Stomach (tissue), 8 donors: ENCODE measurements at regions not wholly inside any gene's neighbourhood (a gene's known extent, or its start where the extent isn't known, plus 50 kb on each side); places are given as distances from the start of the nearest gene placed in this dataset.
A peak's percentile ranks its signal among the peaks of the same experiment; 100 is the strongest.

Experiments used
- DNase-seq, 2 donors: peaks; one replicate each; pipeline versions ENCODE4 v3.0.0 to v3.0.0-alpha.2; 2013 to 2019
- H3K27ac ChIP-seq, 5 donors: fragments of 200-600 bp in 4 of 5; sonication (generic) in 4 of 5; one replicate each; pipeline ENCODE4 v1.5.1; 2013 to 2019; ENCODE audit warnings: mild to moderate bottlenecking in 1 of 5, moderate library complexity in 1 of 5
- H3K27me3 ChIP-seq, 3 donors: fragments of 200-600 bp; sonication (generic); one replicate each; pipeline ENCODE4 v1.5.1; 2017 to 2019; ENCODE audit warnings: mixed run types in 1 of 3
- H3K36me3 ChIP-seq, 4 donors: fragments of 200-600 bp; sonication (generic); 1 replicate in 3 of 4; 2 replicates in 1 of 4; pipeline ENCODE4 v1.5.1; 2016 to 2019
- H3K4me1 ChIP-seq, 4 donors: fragments of 200-600 bp; sonication (generic); one replicate each; pipeline ENCODE4 v1.5.1; 2016 to 2019
- H3K4me3 ChIP-seq, 4 donors: fragments of 200-600 bp; sonication (generic) in 3 of 4; one replicate each; pipeline ENCODE4 v1.5.1; 2016 to 2019; ENCODE audit warnings: mild to moderate bottlenecking in 1 of 4
- H3K9me3 ChIP-seq, 4 donors: fragments of 200-600 bp; sonication (generic); one replicate each; pipeline ENCODE4 v1.5.1; 2016 to 2019
- CTCF ChIP-seq, 7 experiments: fragments of 450-650 bp in 4 of 7; fragments of 200-600 bp in 3 of 7; sonication (generic) in 3 of 7; IDR thresholded peaks; one replicate each; pipeline ENCODE4 v1.5.1; 2016 to 2019; ENCODE audit warnings: antibody characterized with exemption in 7 of 7, control low read depth in 2 of 7, mild to moderate bottlenecking in 1 of 7
- EP300 ChIP-seq: sonication (generic); formaldehyde crosslinking; IDR thresholded peaks from one replicate; pipeline ENCODE4 v1.6.1; 2017; ENCODE audit warnings: antibody characterized with exemption
- POLR2A ChIP-seq, 4 donors: fragments of 450-650 bp; IDR thresholded peaks; one replicate each; pipeline ENCODE4 v1.6.1; 2016; ENCODE audit warnings: antibody characterized with exemption in 4 of 4, control low read depth in 2 of 4, mild to moderate bottlenecking in 1 of 4, moderate library complexity in 1 of 4
- POLR2AphosphoS5 ChIP-seq, 3 donors: sonication (generic); formaldehyde crosslinking; IDR thresholded peaks; one replicate each; pipeline ENCODE4 v1.6.1; 2016; ENCODE audit warnings: antibody characterized with exemption in 3 of 3
- WGBS, 5 donors: extraction: QIAGEN DNeasy Blood & Tissue Kit in 3 of 5; methylation state at CpG; one replicate each; pipeline versions ENCODE4 v1.1.5 to v1.1.7; 2013 to 2018; 5-methylcytosine and 5-hydroxymethylcytosine counted together
- intact Hi-C: fragments of 100-400 bp; cut with DNase I; formaldehyde crosslinking; loops from one replicate; pipeline ENCODE4 v1.15.1; 2023; ENCODE audit warnings: low total_unique reads
- donor health status: healthy with polysubstance abuse.
- donor health status: Bipolar disorder and iron deficiency.
- donor health status: healthy.

DNA sequence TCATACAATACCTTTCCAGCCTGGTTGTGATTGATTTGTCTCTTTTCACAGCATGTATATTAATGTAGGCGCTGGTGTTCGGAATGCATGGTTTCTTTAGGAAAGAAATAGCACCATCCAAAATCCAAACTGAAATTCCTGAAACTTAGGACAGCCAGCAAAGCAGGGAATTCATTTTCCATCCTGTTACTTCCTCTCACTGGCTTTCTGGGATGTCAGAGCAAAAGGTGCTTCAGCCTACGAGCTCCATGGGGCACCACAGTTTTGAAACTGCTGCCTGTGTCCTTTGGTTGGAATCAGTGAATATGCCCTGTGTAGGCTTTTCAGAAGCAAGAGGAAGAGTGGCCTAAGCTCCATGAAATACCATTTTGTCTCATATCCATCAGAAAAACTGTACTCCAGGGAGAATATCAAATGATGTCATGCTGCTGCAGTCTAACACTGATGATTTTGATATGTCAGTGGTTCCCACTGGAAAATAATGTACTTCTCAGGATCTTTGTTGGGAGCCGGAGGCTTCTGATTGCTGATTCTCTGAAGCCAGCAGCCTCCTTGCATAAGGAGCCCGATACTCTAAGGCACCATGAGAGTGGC is 117.8 kb upstream of the SERP2 start:
- H3K27ac ChIP-seq, result peak overlapping the region in 1 of 5 donors; percentile 8
- WGBS, 5 donors, result 93 to 96% (median 96%) methylated on average over 5 of the region's 5 CpGs
- H3K4me1 ChIP-seq, result peaks cover 0 to 18% (median 11%) of the 10 kb centered on the region in 4 donors
- no peak for DNase-seq
- H3K4me3 ChIP-seq, result no peak overlapping the region
- H3K27me3 ChIP-seq, result no peaks in the 10 kb centered on the region
- H3K36me3 ChIP-seq, result no peaks in the 10 kb centered on the region
- intact Hi-C loops, result no loop called here
- TF ChIP-seq EP300 (no peak), POLR2AphosphoS5 (IDR thresholded peaks at IDR 0.05) (no peak), CTCF (IDR thresholded peaks at IDR 0.05) (no peak), POLR2A (IDR thresholded peaks at IDR 0.05) (no peak)
- H3K9me3 ChIP-seq, result no peaks in the 10 kb centered on the region

GRCh38 chr13:44257796-44258195 is 115.8 kb upstream of the SERP2 start:
- TF ChIP-seq CTCF (IDR thresholded peaks at IDR 0.05) (no peak), EP300 (no peak), POLR2AphosphoS5 (IDR thresholded peaks at IDR 0.05) (no peak), POLR2A (IDR thresholded peaks at IDR 0.05) (no peak)
- Histone ChIP-seq H3K36me3 (no peaks in the 10 kb centered on the region), H3K27ac (no peak overlapping the region), H3K4me3 (no peak overlapping the region), H3K4me1 (peaks cover 0 to 18% (median 11%) of the 10 kb centered on the region in 4 donors), H3K27me3 (no peaks in the 10 kb centered on the region), H3K9me3 (no peaks in the 10 kb centered on the region)
- intact Hi-C loops, result no loop called here
- no peak for DNase-seq
- 95 to 97% (median 96%) methylated on average over 4 of the region's 4 CpGs for WGBS, 5 donors

DNA sequence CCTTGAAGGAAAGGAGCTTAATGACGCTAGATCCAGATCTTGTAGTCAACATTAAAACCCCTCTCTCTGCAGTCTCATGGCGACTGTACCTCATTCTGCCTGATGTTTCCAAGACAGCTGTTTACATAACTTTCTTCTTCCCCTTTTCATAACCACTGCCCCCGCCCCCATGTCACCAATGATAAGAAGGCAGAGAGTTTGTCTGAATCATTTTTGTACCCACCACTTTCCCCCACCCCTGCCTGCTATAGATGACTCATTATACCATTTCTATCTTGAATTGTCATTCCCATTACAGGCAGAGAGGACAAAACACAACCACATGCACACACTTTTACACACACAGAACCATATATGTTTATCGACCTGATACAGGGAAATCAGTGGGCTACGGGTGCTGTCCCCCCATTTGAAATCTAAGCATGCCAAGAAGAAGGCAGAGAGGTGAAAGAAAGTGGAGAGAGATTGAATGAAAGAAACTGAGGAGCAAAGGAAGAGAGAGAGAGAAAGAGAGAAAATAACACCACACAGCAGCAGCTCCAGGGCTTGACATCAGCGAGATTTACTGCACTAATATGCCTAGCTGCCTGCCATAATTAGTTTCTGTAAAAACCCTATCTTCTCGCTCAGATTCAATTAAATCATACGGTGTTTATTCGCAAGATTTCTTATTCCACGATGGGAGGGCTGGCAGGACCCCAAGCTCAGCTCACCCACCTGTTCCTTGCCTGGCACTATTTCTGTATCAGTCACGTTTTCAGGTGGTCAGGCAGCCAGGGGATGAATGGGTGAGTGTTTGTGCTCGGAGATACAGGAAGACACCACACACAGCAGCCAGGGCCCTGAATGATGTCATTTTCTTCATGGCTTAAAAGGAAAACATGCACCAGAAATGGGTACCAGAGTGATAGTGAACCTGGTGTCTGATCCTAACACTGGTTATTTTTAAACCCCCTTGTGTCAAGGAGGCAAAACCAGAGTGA is 114.3 kb upstream of the SERP2 start:
- Histone ChIP-seq H3K9me3 (no peaks in the 10 kb centered on the region), H3K4me3 (no peak overlapping the region), H3K36me3 (no peaks in the 10 kb centered on the region), H3K4me1 (peaks cover 0 to 18% (median 11%) of the 10 kb centered on the region in 4 donors), H3K27ac (peak overlapping the region; percentile 42 to 76 (median 62)), H3K27me3 (no peaks in the 10 kb centered on the region)
- DNase-seq, result peak; percentile 41 to 67
- intact Hi-C loops, result no loop called here
- 45 to 54% (median 51%) methylated on average over 12 of the region's 12 CpGs for WGBS, 5 donors
- TF ChIP-seq POLR2AphosphoS5 (IDR thresholded peaks at IDR 0.05) (peak in 1 of 3 donors; percentile 18), CTCF (IDR thresholded peaks at IDR 0.05) (no peak), EP300 (no peak)

DNA sequence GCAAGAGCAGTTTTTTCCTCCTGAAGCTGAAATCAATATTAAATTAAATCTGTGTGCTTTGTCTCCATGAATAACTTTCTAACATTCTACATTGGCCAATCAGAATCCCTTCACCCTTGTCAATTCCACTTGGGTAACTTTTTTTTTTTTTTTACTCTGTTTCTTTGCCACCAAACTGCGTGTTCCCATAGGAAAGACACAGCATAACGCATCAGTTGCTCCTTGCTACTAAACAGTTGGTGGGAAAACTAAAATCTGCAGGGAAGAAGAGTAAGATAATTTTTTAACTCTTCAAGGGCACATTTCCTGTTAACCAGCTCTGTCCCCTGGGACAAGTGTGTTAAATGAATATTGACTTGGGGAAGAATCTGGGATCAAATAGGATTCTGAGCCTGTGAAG is 113.3 kb upstream of the SERP2 start:
- WGBS, 5 donors, result 91 to 98% (median 95%) methylated on average over 2 of the region's 2 CpGs
- Histone ChIP-seq H3K4me1 (peaks cover 0 to 18% (median 11%) of the 10 kb centered on the region in 4 donors), H3K4me3 (no peak overlapping the region), H3K27me3 (no peaks in the 10 kb centered on the region), H3K36me3 (no peaks in the 10 kb centered on the region), H3K9me3 (no peaks in the 10 kb centered on the region), H3K27ac (peak overlapping the region in 1 of 5 donors; percentile 62)
- no peak for DNase-seq
- intact Hi-C loops, result no loop called here
- TF ChIP-seq POLR2A (IDR thresholded peaks at IDR 0.05) (no peak), EP300 (no peak), POLR2AphosphoS5 (IDR thresholded peaks at IDR 0.05) (no peak), CTCF (IDR thresholded peaks at IDR 0.05) (no peak)
